GM06990 (cell line): ENCODE measurements at regions not wholly inside any gene's neighbourhood (a gene's known extent, or its start where the extent isn't known, plus 50 kb on each side); places are given as distances from the start of the nearest gene placed in this dataset.

Experiments
- DNase-seq: peaks from one replicate; pipeline ENCODE4 v3.0.0-alpha.2; 2011; ENCODE audit not compliant: insufficient read length; ENCODE audit errors: extremely low read depth
- H3K27me3 ChIP-seq: replicated peaks from 2 replicates; pipeline ENCODE4 v1.6.0; 2011; ENCODE audit warnings: low read length; ENCODE audit not compliant: control insufficient read depth, insufficient read depth
- H3K36me3 ChIP-seq: 2 replicates; pipeline ENCODE4 v1.5.1; 2011; ENCODE audit warnings: low read length; ENCODE audit not compliant: control insufficient read depth, insufficient read depth
- H3K4me3 ChIP-seq: replicated peaks from 2 replicates; pipeline ENCODE4 v1.5.1; 2011; ENCODE audit warnings: low read depth, mild to moderate bottlenecking, control low read depth, low read length
- CTCF ChIP-seq: IDR thresholded peaks from 2 replicates; pipeline ENCODE4 v1.5.1; 2011; ENCODE audit warnings: low read length, control low read depth, mild to moderate bottlenecking, inconsistent platforms; ENCODE audit not compliant: insufficient read depth, poor library complexity, severe bottlenecking

GRCh38 chr3:6091262-6091661 is 769.7 kb upstream of the GRM7 start:
- no peak for TF ChIP-seq CTCF
- Histone ChIP-seq H3K4me3 (no peak overlapping the region), H3K27me3 (no peaks in the 10 kb centered on the region), H3K36me3 (no peaks in the 10 kb centered on the region)
- DNase-seq, result no peak

DNA sequence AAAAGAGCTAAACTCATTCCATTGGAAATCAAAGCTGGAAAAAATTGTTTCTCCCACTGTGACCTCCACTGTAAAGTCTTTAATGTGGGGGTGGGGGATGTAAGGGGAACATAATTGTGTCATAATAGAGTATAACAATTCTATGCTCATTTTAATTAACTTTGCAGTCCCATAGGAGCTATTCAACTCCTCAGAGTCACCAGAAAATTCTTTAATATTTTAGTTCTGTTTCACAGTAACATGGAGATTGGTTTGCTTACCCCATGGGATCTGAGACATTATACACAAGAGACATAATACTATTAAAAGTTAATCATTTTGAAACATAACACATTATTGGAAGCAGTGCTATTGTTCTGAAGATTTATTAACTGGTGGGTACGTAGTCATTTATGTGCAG is 765.9 kb upstream of the GRM7 start:
- no peak for DNase-seq
- no peaks in the 10 kb centered on the region for H3K36me3 ChIP-seq
- no peaks in the 10 kb centered on the region for H3K27me3 ChIP-seq
- no peak overlapping the region for H3K4me3 ChIP-seq
- TF ChIP-seq CTCF, result no peak

DNA sequence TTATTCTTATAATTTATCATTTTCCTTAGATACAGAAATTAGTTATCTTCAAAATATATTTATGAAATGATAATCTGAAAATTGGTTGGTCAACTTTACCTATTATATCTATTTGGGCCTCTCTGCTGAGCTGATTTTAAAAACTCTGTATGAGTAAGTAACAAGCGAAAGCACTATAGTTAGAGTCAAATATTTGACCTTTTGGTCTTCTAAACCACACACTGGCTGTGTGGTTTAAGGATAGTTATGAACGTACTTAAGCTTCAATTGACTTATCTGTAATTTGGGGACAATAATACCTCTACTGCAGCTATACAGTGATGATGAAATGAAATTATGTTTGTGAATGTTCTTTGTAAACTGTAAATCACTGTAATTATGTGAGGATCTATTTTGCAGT is 763.9 kb upstream of the GRM7 start:
- no peak for TF ChIP-seq CTCF
- Histone ChIP-seq H3K4me3 (no peak overlapping the region), H3K36me3 (no peaks in the 10 kb centered on the region), H3K27me3 (no peaks in the 10 kb centered on the region)
- DNase-seq, result no peak

DNA sequence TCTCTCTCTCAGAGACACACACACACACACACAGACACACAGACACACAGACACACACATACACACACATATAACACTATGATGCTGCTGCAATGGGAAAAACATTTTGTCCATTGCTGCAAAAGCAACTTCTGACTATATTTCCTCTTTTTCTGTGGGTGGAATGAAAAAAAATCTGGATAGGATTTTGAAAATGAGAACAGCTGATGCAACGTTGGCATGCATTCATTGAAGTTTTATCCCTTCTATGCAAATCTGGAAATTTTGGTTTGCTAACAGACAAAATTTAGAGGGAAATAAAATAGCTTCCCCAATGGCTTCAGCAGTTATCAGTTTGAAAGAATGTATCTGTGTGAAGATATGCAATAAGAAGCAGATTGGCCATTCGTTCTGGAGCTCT is 763.4 kb upstream of the GRM7 start:
- no peaks in the 10 kb centered on the region for H3K27me3 ChIP-seq
- no peak for DNase-seq
- no peak for TF ChIP-seq CTCF
- no peaks in the 10 kb centered on the region for H3K36me3 ChIP-seq
- no peak overlapping the region for H3K4me3 ChIP-seq

DNA sequence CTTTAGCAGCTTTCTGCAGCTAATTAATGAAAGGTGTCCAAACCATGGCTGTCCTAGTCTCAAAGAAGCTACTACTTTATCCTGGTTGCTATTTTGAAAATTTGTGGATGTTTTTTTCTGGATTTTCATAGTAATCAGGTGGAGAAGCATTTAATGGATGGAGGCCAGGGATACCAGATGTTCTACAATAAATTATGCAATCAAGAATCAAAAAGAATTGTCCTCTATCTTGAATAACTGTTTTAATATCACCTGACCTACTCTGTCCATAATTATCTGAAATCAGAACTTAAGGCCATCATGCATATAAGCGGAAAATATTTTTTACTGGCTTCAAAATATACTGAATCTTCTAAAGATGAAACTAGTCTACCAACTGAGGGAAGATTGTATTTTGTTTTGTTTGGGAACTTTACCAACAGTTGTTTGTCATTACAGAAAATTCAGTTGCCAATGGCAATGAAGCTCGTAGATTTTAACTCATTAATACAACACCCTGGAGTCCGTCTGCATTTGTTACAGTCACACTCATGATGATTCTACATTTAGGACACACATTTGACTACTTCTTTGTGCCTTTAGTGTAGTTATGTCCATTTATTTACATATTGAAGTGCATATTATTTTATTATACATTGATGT is 762.3 kb upstream of the GRM7 start:
- Histone ChIP-seq H3K27me3 (no peaks in the 10 kb centered on the region), H3K36me3 (no peaks in the 10 kb centered on the region), H3K4me3 (no peak overlapping the region)
- DNase-seq, result no peak
- no peak for TF ChIP-seq CTCF
